K562 (cell line): ENCODE measurements at regions not wholly inside any gene's neighbourhood (a gene's known extent, or its start where the extent isn't known, plus 50 kb on each side); places are given as distances from the start of the nearest gene placed in this dataset.

Experiments
- ATAC-seq: fragments of 200-7000 bp; cut with Tn5 transposase; 3 replicates; pipeline ENCODE4 v1.9.1; 2020; ENCODE audit warnings: moderate library complexity
- BruUV-seq: library from RNA; stranded (reverse); fragments of 400-500 nt; replicated peaks from 2 replicates; lab custom pipeline; 2021; lab: Mats Ljungman, UMichigan
- CTCF ChIA-PET: fragments of 300-600 bp; formaldehyde crosslinking; extraction: SDS; loops from one replicate; lab custom pipeline; 2021; ENCODE audit warnings: low intra/inter-chr PET ratio; lab: Yijun Ruan, JAX
- POLR2A ChIA-PET: fragments of 300-600, 350-650 bp; sonication (Branson Sonifier 250); formaldehyde crosslinking; extraction: SDS; loops from one replicate; lab custom pipeline; 2021; ENCODE audit warnings: antibody characterized with exemption, inconsistent platforms; lab: Yijun Ruan, JAX
- DNase-seq, 4 experiments: peaks; one replicate each; pipeline versions ENCODE4 v3.0.0 to v3.0.0-alpha.2; 2011 to 2018; ENCODE audit warnings: low spot score in 3 of 4, mixed read lengths in 3 of 4; ENCODE audit errors: extremely low read depth in 1 of 4
- FAIRE-seq: peaks from 2 replicates; lab custom pipeline; 2011; peaks lifted over from hg19 to GRCh38; lab: Jason Lieb, UNC
- H2AFZ ChIP-seq: 2 replicates; pipeline ENCODE4 v1.6.0; 2011; ENCODE audit warnings: low read depth, low read length, control low read depth, inconsistent platforms
- H3K27ac ChIP-seq: fragments of 200-600 bp; 3 replicates; pipeline ENCODE4 v1.8.0; 2011; ENCODE audit warnings: low read depth, mild to moderate bottlenecking, control low read depth, inconsistent platforms, low read length, moderate library complexity, mixed read lengths; ENCODE audit errors: extremely low read depth
- H3K27me3 ChIP-seq, 2 experiments: fragments of 300-600 bp in 1 of 2; 2 replicates in 1 of 2; 3 replicates in 1 of 2; pipeline versions ENCODE4 v1.6.0 to v1.8.0; 2011; ENCODE audit warnings: inconsistent platforms in 2 of 2, low read length in 2 of 2, mild to moderate bottlenecking in 1 of 2, mixed read lengths in 1 of 2, moderate library complexity in 1 of 2; ENCODE audit not compliant: control insufficient read depth in 2 of 2, insufficient read depth in 2 of 2
- H3K36me3 ChIP-seq: fragments of 300-600 bp; 3 replicates; pipeline ENCODE4 v1.8.0; 2011; ENCODE audit warnings: mild to moderate bottlenecking, low read length, inconsistent platforms; ENCODE audit not compliant: control insufficient read depth, insufficient read depth
- H3K4me1 ChIP-seq, 2 experiments: fragments of 200-600 bp in 1 of 2; replicated peaks in 1 of 2; 2 replicates in 1 of 2; 3 replicates in 1 of 2; pipeline versions ENCODE4 v1.5.1 to v1.8.0; 2011; ENCODE audit warnings: inconsistent platforms in 2 of 2, low read length in 2 of 2, mild to moderate bottlenecking in 1 of 2, mixed read lengths in 1 of 2, moderate library complexity in 1 of 2; ENCODE audit not compliant: control insufficient read depth in 2 of 2, insufficient read depth in 2 of 2
- H3K4me2 ChIP-seq: 2 replicates; pipeline ENCODE4 v1.6.1; 2011; ENCODE audit warnings: low read length, control low read depth, inconsistent platforms, mixed read lengths; ENCODE audit not compliant: insufficient read depth
- H3K4me3 ChIP-seq: fragments of 200-600 bp; sonication (generic), shearing (Covaris generic); 2 replicates; pipeline ENCODE4 v1.5.1; 2016; ENCODE audit warnings: control low read depth, inconsistent platforms
- H3K79me2 ChIP-seq: fragments of 200-600 bp; 3 replicates; pipeline ENCODE4 v1.8.0; 2011; ENCODE audit warnings: low read length, inconsistent platforms; ENCODE audit not compliant: control insufficient read depth, insufficient read depth
- H3K9ac ChIP-seq, 2 experiments: 2 replicates each; pipeline versions ENCODE4 v1.6.0 to v1.6.1; 2011; ENCODE audit warnings: low read depth in 2 of 2, low read length in 2 of 2, control low read depth in 1 of 2, inconsistent platforms in 1 of 2, mild to moderate bottlenecking in 1 of 2, mixed read lengths in 1 of 2; ENCODE audit not compliant: insufficient read depth in 1 of 2
- H3K9me1 ChIP-seq: one replicate; pipeline ENCODE4 v1.6.0; 2011; ENCODE audit warnings: inconsistent platforms, mild to moderate bottlenecking, low read length, moderate library complexity; ENCODE audit not compliant: control insufficient read depth, insufficient read depth
- H3K9me3 ChIP-seq: replicated peaks from 2 replicates; pipeline ENCODE4 v1.5.1; 2011; ENCODE audit warnings: low read depth, low read length, inconsistent platforms; ENCODE audit not compliant: control insufficient read depth, insufficient read depth
- H4K20me1 ChIP-seq: replicated peaks from 2 replicates; pipeline ENCODE4 v1.6.1; 2011; ENCODE audit warnings: low read length, inconsistent platforms, mixed read lengths; ENCODE audit not compliant: control insufficient read depth, insufficient read depth
- RAD21 ChIP-seq, 2 experiments: fragments of 250-450 bp in 1 of 2; fragments of 450-650 bp in 1 of 2; sonication (Bioruptor Pico) in 1 of 2; formaldehyde crosslinking in 1 of 2; IDR thresholded peaks in 1 of 2; conservative IDR thresholded peaks in 1 of 2; 2 replicates each; pipeline versions ENCODE4 v1.4.0 to v1.8.0; 2020 to 2022; ENCODE audit warnings: mild to moderate bottlenecking in 2 of 2, moderate library complexity in 1 of 2
- WGBS: fragments of 100-300 bp; shearing (Covaris generic); methylation state at CpG from one replicate; pipeline ENCODE4 v1.1.6; 2016; ENCODE audit warnings: low coverage, mixed read lengths; ENCODE audit not compliant: insufficient coverage; ENCODE audit errors: missing lambda C conversion rate; 5-methylcytosine and 5-hydroxymethylcytosine counted together
- in situ Hi-C: fragments of 300-500 bp; cut with MboI; formaldehyde crosslinking; loops from 4 replicates; pipeline ENCODE4 v1.15.0; 2018; ENCODE audit warnings: inconsistent platforms, mixed read lengths
- intact Hi-C: fragments of 100-400 bp; cut with micrococcal nuclease; formaldehyde crosslinking; loops from 2 replicates; pipeline ENCODE4 v1.14.2; 2022
- TF ChIP-seq, protein P1 (sequence below): fragments of 450-650 bp; IDR thresholded peaks from 2 replicates; pipeline ENCODE4 v1.6.1; 2018; ENCODE audit not compliant: partially characterized antibody
- TF ChIP-seq, protein P2 (sequence below), 3 experiments: IDR thresholded peaks in 2 of 3; conservative IDR thresholded peaks in 1 of 3; 2 replicates each; pipeline ENCODE4 v1.5.1; 2011 to 2012; ENCODE audit warnings: low read length in 3 of 3, mild to moderate bottlenecking in 3 of 3, control low read depth in 2 of 3, improper control_type of control experiment in 1 of 3, inconsistent platforms in 1 of 3, low read depth in 1 of 3, mixed read lengths in 1 of 3, moderate library complexity in 1 of 3; ENCODE audit not compliant: insufficient read depth in 2 of 3

DNA sequence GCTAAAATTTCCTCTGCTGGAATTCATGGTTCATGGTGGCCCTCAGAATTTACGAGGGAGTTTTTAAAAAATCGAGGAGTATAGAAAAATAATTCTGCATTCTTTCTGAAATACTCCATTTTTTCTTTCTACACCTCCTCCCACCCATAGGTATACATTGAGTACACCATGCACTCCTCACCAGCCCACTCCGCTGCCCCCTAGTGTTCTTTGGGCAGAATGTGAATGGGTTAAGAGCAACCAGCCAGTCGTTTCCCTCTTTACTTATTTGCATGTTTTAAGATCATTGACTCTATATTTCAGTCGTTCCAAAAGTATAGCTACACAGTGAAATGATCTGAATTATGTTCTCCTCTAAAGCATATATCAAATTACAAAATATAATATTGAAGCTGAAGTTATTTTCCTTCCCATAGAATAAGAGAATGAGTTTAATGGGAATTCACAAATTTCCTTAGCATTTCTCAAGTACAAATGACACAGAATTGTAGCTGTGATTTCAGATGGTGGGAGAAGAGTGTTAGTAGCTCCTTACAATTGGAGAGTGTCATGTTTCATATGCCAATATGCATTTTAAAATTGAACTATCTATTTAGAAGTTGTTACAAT lies 977.7 kb upstream of the SLC35B3 start:
- 1% methylated on average over 5 of the region's 5 CpGs for WGBS
- DNase-seq = peak in 3 of 4 experiments; percentile 14 to 17 (median 15)
- Histone ChIP-seq H3K27me3 (no peaks in the 10 kb centered on the region), H3K4me2 (no peak overlapping the region), H2AFZ (no peak overlapping the region), H3K4me3 (no peak overlapping the region), H3K79me2 (no peaks in the 10 kb centered on the region), H3K27ac (no peak overlapping the region), H4K20me1 (no peaks in the 10 kb centered on the region), H3K9me1 (no peaks in the 10 kb centered on the region), H3K36me3 (no peaks in the 10 kb centered on the region), H3K9me3 (peaks cover 1% of the 10 kb centered on the region; the same call in 1 of the 2 replicates), H3K4me1 (no peaks in the 10 kb centered on the region), H3K9ac (no peak overlapping the region)
- in situ Hi-C loops (no loop called here), intact Hi-C loops (no loop called here)
- BruUV-seq = no TSS peak
- no peak for ATAC-seq
- TF ChIP-seq, protein P1, sequence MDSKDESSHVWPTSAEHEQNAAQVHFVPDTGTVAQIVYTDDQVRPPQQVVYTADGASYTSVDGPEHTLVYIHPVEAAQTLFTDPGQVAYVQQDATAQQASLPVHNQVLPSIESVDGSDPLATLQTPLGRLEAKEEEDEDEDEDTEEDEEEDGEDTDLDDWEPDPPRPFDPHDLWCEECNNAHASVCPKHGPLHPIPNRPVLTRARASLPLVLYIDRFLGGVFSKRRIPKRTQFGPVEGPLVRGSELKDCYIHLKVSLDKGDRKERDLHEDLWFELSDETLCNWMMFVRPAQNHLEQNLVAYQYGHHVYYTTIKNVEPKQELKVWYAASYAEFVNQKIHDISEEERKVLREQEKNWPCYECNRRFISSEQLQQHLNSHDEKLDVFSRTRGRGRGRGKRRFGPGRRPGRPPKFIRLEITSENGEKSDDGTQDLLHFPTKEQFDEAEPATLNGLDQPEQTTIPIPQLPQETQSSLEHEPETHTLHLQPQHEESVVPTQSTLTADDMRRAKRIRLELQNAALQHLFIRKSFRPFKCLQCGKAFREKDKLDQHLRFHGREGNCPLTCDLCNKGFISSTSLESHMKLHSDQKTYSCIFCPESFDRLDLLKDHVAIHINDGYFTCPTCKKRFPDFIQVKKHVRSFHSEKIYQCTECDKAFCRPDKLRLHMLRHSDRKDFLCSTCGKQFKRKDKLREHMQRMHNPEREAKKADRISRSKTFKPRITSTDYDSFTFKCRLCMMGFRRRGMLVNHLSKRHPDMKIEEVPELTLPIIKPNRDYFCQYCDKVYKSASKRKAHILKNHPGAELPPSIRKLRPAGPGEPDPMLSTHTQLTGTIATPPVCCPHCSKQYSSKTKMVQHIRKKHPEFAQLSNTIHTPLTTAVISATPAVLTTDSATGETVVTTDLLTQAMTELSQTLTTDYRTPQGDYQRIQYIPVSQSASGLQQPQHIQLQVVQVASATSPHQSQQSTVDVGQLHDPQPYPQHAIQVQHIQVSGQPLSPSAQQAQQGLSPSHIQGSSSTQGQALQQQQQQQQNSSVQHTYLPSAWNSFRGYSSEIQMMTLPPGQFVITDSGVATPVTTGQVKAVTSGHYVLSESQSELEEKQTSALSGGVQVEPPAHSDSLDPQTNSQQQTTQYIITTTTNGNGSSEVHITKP = no peak
- TF ChIP-seq RAD21 (CRISPR knock-in tag; conservative IDR thresholded peaks at IDR 0.05 in 1 of 2, IDR thresholded peaks at IDR 0.05 in 1 of 2) = peak in 1 of 2 experiments; percentile 30; a peak in 2 of 4 replicates
- TF ChIP-seq, protein P2, sequence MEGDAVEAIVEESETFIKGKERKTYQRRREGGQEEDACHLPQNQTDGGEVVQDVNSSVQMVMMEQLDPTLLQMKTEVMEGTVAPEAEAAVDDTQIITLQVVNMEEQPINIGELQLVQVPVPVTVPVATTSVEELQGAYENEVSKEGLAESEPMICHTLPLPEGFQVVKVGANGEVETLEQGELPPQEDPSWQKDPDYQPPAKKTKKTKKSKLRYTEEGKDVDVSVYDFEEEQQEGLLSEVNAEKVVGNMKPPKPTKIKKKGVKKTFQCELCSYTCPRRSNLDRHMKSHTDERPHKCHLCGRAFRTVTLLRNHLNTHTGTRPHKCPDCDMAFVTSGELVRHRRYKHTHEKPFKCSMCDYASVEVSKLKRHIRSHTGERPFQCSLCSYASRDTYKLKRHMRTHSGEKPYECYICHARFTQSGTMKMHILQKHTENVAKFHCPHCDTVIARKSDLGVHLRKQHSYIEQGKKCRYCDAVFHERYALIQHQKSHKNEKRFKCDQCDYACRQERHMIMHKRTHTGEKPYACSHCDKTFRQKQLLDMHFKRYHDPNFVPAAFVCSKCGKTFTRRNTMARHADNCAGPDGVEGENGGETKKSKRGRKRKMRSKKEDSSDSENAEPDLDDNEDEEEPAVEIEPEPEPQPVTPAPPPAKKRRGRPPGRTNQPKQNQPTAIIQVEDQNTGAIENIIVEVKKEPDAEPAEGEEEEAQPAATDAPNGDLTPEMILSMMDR (IDR thresholded peaks at IDR 0.05 in 2 of 3, conservative IDR thresholded peaks at IDR 0.05 in 1 of 3; ENCODE audit: insufficient read depth in 2 of 3, low read depth in 1 of 3, low read length in 3 of 3) = peak in 2 of 3 experiments; percentile 24 to 30; a peak in 2 of 6 replicates
- CTCF ChIA-PET = no interaction called here
- no peak for FAIRE-seq
- POLR2A ChIA-PET = no interaction called here
